HG03159 (cell line): ENCODE measurements at regions not wholly inside any gene's neighbourhood (a gene's known extent, or its start where the extent isn't known, plus 50 kb on each side); places are given as distances from the start of the nearest gene placed in this dataset.

Experiments used
- ATAC-seq: cut with Tn5 transposase; IDR thresholded peaks from one replicate; pipeline ENCODE4 v1.9.1; 2021; ENCODE audit warnings: mild to moderate bottlenecking, moderate library complexity; ENCODE audit not compliant: unreplicated experiment

- ATAC-seq, result no peak
These were observed 65.8 kb upstream of the BRINP1 start for GRCh38 chr9:119435076-119435475.

GRCh38 chr9:119432428-119432827 lies 63.2 kb upstream of the BRINP1 start:
- ATAC-seq, result no peak

GRCh38 chr9:119429302-119429701 lies 60.1 kb upstream of the BRINP1 start:
- no peak for ATAC-seq

- ATAC-seq, result no peak
These were observed 51.0 kb upstream of the BRINP1 start for GRCh38 chr9:119420231-119420630.
